ENCODE measurements at regions not wholly inside any gene's neighbourhood (a gene's known extent, or its start where the extent isn't known, plus 50 kb on each side); places are given as distances from the start of the nearest gene placed in this dataset.

DNA sequence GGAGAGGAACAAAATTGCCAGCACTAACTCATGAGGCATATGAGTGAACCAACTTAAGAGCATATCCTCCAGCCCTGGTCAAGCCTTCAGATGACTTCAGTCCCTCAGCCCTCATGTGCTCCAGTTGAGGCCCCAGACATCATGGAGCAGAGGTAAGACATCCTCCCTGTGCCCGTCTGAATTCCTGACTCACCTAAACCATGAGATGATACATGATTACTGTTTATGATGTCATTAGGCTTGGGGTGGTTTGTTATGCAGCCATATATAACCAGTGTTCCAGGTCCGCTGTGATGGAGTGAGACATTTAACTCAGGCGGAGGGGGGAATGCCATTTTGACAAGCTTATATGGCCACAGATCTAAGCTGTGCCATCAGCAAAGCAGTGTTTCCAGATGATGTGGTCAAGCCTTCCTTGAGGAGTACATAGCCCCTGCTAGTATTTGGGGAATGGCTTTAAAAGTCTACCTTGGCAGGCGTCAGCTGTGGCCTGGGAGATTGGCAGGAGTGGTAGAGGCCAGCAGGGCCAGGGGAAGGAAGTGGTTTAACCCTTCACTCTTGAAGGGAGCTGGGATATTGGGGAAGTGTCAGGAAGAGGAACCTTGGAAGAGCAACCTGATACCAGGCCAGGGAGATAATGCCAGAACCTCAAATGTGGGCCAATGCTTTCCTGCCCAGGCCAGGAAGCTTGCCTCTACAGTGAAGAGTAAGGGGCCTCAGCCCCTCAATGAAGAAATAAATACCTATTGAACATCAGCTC is 343.0 kb upstream of the PODXL start:
- POLR2A ChIA-PET: no interaction called here
- no peak for ATAC-seq (ENCODE audit: poor library complexity)
- H3K27ac ChIP-seq (ENCODE audit: low read depth in 1 of 2, low read length in 2 of 2): no peak overlapping the region
- no peaks in the 10 kb centered on the region for H3K9me3 Mint-ChIP-seq
- no peaks in the 10 kb centered on the region for H3K4me1 ChIP-seq (ENCODE audit: insufficient read depth, low read length)
- H3K4me3 ChIP-seq (ENCODE audit: low read length): no peak overlapping the region
- intact Hi-C loops (cut with DNase I, micrococcal nuclease): no loop called here
- no peak overlapping the region for H3K4me3 Mint-ChIP-seq
- H3K4me1 Mint-ChIP-seq (ENCODE audit: low read depth): no peaks in the 10 kb centered on the region
- H3K27ac Mint-ChIP-seq: no peak overlapping the region
- peaks cover 0 to 8% of the 10 kb centered on the region in 2 experiments for H3K9me3 ChIP-seq (ENCODE audit: control insufficient read depth in 1 of 2, insufficient read depth in 1 of 2, low read length in 2 of 2)
- no peaks in the 10 kb centered on the region for H3K27me3 ChIP-seq (ENCODE audit: control insufficient read depth in 1 of 2, insufficient read depth in 2 of 2, low read length in 2 of 2)
- CTCF ChIA-PET: no interaction called here
- H3K36me3 ChIP-seq (ENCODE audit: insufficient read depth, low read length): no peaks in the 10 kb centered on the region
- H3K27me3 Mint-ChIP-seq: peaks cover 5% of the 10 kb centered on the region
- no peak for DNase-seq
- TF ChIP-seq, protein P1, sequence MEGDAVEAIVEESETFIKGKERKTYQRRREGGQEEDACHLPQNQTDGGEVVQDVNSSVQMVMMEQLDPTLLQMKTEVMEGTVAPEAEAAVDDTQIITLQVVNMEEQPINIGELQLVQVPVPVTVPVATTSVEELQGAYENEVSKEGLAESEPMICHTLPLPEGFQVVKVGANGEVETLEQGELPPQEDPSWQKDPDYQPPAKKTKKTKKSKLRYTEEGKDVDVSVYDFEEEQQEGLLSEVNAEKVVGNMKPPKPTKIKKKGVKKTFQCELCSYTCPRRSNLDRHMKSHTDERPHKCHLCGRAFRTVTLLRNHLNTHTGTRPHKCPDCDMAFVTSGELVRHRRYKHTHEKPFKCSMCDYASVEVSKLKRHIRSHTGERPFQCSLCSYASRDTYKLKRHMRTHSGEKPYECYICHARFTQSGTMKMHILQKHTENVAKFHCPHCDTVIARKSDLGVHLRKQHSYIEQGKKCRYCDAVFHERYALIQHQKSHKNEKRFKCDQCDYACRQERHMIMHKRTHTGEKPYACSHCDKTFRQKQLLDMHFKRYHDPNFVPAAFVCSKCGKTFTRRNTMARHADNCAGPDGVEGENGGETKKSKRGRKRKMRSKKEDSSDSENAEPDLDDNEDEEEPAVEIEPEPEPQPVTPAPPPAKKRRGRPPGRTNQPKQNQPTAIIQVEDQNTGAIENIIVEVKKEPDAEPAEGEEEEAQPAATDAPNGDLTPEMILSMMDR (IDR thresholded peaks at IDR 0.05): no peak
- H3K36me3 Mint-ChIP-seq (ENCODE audit: low read depth): no peaks in the 10 kb centered on the region

DNA sequence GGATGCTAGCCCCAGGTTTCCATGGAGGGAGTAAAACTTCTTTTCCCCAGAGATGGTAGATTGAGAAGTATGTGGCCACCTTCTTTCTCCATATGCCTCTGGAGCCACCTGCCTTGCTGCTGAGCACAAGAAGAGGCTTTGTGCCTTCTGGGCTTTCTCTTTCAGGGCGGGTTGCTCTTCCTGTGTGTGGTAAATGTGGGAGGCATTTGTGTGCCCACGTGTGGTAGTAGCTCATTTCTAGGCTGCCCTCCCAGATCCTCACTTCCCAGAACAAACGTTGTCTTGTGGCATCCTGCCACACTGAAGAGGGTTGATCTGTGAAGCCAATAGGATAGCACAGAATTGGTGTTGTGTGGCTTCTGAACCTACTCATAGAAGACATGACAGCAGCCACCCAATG is 342.0 kb upstream of the PODXL start:
- no peak for ATAC-seq (ENCODE audit: poor library complexity)

DNA sequence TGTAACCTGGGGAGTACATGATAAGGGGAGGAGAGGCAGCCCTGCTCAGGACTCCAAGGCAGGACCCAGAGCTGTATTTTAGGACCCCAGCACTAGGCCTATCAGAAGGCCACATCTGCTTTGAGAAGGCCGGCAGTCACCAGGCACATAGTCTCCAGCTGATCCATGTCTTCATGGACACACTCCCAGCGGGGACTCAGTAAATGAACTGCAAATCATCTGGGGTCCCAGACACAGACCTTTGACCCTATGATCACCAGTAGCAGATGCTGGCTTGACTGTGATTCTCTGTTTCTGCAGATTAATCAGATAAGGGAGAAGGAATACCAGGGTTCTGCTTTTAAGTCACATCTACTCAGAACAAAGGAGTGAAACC is 341.4 kb upstream of the PODXL start:
- Histone ChIP-seq H3K4me1 (ENCODE audit: insufficient read depth, low read length) (no peaks in the 10 kb centered on the region), H3K27ac (ENCODE audit: low read depth in 1 of 2, low read length in 2 of 2) (no peak overlapping the region), H3K36me3 (ENCODE audit: insufficient read depth, low read length) (no peaks in the 10 kb centered on the region), H3K27me3 (ENCODE audit: control insufficient read depth in 1 of 2, insufficient read depth in 2 of 2, low read length in 2 of 2) (no peaks in the 10 kb centered on the region), H3K9me3 (ENCODE audit: control insufficient read depth in 1 of 2, insufficient read depth in 1 of 2, low read length in 2 of 2) (peaks cover 0 to 8% of the 10 kb centered on the region in 2 experiments), H3K4me3 (ENCODE audit: low read length) (no peak overlapping the region)
- TF ChIP-seq, protein P1 (IDR thresholded peaks at IDR 0.05): no peak
- H3K36me3 Mint-ChIP-seq (ENCODE audit: low read depth): no peaks in the 10 kb centered on the region
- H3K27me3 Mint-ChIP-seq: no peaks in the 10 kb centered on the region
- H3K27ac Mint-ChIP-seq: no peak overlapping the region
- ATAC-seq (ENCODE audit: poor library complexity): no peak
- no peak overlapping the region for H3K4me3 Mint-ChIP-seq
- no peaks in the 10 kb centered on the region for H3K4me1 Mint-ChIP-seq (ENCODE audit: low read depth)
- DNase-seq: no peak
- no peaks in the 10 kb centered on the region for H3K9me3 Mint-ChIP-seq
- intact Hi-C loops (cut with DNase I, micrococcal nuclease): no loop called here
- CTCF ChIA-PET: no interaction called here
- POLR2A ChIA-PET: no interaction called here

More for the DNA sequence above, 342.0 kb upstream of the PODXL start:
- no peaks in the 10 kb centered on the region for H3K4me1 ChIP-seq (ENCODE audit: insufficient read depth, low read length)
- Mint-ChIP-seq H3K36me3 (ENCODE audit: low read depth) (no peaks in the 10 kb centered on the region), H3K4me1 (ENCODE audit: low read depth) (no peaks in the 10 kb centered on the region), H3K27me3 (no peaks in the 10 kb centered on the region), H3K27ac (no peak overlapping the region), H3K9me3 (no peaks in the 10 kb centered on the region), H3K4me3 (no peak overlapping the region)
- POLR2A ChIA-PET: no interaction called here
- no peaks in the 10 kb centered on the region for H3K36me3 ChIP-seq (ENCODE audit: insufficient read depth, low read length)
- H3K27ac ChIP-seq (ENCODE audit: low read depth in 1 of 2, low read length in 2 of 2): no peak overlapping the region
- TF ChIP-seq, protein P1 (IDR thresholded peaks at IDR 0.05): no peak
- DNase-seq: no peak
- intact Hi-C loops (cut with DNase I, micrococcal nuclease): no loop called here
- H3K4me3 ChIP-seq (ENCODE audit: low read length): no peak overlapping the region
- CTCF ChIA-PET: no interaction called here
- H3K9me3 ChIP-seq (ENCODE audit: control insufficient read depth in 1 of 2, insufficient read depth in 1 of 2, low read length in 2 of 2): peaks cover 0 to 8% of the 10 kb centered on the region in 2 experiments
- H3K27me3 ChIP-seq (ENCODE audit: control insufficient read depth in 1 of 2, insufficient read depth in 2 of 2, low read length in 2 of 2): no peaks in the 10 kb centered on the region
